GM19238 (cell line): ENCODE measurements at regions not wholly inside any gene's neighbourhood (a gene's known extent, or its start where the extent isn't known, plus 50 kb on each side); places are given as distances from the start of the nearest gene placed in this dataset.

ENCODE experiments used
- DNase-seq: peaks from one replicate; pipeline ENCODE4 v3.0.0; 2011; ENCODE audit warnings: low spot score; ENCODE audit not compliant: insufficient read length

DNA sequence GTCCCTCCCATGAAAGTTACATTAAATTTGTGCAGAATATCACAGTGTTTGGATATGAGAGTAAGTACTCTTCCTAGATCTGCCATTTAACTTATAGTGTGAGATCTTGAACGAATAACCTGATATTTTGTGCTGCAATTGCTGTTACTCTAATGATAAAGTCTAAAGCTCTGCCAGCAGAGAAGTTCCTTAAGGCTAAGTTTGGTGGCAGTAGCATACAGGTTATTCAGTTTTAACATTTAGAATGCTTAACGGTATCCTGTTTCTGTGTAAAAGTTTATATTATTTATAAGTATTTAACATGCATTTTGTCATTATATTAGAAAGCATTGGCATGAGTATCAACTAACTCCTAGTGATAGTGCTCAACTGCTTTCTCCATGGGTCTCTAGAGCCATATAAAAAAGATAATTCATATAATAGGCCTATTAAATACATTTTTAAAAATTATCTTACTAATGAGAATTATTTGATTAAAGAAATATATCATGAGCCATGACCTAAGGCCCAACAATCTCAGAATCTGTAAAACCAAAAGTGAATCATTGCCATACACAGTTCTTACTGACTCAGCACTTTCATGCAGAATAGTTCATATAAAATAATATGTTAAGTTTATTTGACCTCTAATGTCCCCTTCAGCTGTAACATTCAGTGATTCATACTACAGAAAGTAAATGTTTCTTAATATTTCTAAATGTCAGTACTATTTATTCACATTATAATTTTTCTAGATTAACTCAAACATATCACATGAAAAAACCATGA lies 1058.6 kb downstream of the TRHDE start:
- no peak for DNase-seq

DNA sequence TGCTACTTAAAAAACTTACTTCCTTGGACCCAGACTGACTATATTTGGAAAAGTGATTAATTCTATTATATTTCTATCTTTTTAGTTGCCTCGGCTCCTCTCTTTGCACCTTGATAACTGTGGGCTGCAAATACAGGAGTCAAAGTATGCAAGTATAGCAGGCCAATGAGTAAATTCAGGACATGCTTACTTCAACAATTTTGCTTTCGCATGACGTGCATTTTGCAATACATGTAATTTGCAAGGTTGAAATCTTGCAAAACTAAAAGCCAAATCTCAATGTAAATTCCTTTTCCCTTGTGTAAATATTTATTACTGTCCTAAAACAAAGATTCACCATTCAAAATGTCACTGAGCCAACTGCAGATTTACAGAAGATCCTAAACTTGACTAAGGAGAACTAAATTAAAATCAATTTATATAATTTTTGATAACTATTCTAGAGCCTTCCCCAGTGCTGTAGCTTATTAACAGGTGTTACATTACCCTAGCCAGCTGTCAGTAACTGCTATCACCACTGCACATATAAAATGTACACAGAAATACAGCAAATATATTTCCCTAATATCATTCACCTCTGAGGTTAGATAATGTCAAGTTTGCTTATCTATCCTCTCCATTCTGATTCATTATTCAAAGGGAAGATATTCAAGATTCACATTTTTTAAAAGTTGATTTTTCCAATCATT lies 1069.5 kb downstream of the TRHDE start:
- DNase-seq, result no peak

GRCh38 chr12:73342733-73343132 lies 1070.6 kb downstream of the TRHDE start:
- DNase-seq, result no peak

DNA sequence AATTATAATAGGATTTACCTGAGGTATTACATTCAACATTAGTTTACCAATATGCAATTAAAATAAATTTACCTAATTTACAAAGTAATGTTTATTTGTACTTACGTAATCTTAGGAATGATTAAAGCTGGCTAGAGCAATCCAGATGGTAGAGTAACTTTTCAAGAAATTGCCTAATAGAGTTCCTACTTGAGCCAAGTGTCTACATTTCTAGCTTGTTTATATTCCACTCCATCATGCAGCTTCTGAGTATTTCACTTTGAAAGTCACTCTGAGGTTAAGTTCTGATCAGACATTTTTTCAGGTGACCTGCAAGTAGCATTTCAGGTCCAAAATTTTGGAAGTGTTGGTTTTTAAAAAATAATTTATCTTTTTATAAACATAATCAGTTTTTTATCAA lies 1080.7 kb downstream of the TRHDE start:
- DNase-seq, result no peak

- DNase-seq, result no peak
Observed at GRCh38 chr12:73361156-73361863, 1089.1 kb downstream of the TRHDE start.

DNA sequence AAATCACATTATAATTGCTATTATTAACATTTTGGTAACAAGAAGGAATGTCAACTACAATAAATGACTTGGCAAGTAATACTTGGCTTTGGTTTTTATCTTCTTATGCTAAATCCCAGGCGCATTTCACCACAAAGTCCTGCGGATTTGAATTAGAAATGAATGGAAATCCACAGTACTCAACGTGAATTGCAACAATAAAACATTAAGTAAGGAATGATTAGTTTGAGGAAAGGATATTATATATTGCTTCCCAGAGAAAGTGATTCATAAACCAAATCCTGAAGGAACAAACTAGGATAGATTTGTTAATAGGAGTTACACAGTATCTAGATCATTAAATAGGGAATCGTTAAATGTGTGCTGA lies 1089.7 kb downstream of the TRHDE start:
- no peak for DNase-seq

DNA sequence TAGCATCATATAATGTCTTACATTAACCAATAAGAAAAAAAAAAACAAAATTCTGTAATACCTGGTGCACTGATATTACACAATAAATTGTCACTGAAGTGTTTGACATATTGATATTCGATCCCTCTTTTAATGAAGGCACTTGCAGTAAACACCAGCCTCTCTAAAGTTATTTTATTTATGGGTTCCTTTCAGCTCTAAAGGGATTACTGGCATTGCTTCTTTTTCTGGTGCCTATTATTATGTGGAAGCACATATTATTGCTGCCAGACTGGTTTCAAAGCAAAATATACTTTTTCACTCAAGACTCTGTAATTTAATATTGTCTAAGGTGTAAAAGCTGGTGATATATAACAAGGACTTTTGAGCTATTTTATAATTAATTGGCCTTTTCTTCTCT lies 1090.5 kb downstream of the TRHDE start:
- DNase-seq, result no peak

DNA sequence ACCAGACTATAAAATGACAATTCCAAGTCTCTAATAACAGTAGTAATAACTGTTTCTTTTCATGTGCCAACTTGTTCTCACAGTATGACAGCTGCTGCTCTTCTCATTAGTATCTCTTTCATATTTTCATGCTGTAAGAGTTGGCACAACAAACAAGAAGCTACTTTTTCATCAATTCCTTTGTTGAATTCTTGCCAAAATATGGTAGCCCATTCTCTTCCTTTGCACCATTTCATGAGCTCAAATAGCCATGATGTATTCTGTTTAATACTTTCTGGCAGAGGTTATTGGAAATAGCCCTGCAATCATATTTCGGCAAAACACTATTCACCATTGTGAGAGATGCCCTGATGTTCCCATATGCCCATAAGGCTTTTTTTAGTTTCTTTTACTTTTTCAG lies 1100.7 kb downstream of the TRHDE start:
- DNase-seq, result no peak

DNA sequence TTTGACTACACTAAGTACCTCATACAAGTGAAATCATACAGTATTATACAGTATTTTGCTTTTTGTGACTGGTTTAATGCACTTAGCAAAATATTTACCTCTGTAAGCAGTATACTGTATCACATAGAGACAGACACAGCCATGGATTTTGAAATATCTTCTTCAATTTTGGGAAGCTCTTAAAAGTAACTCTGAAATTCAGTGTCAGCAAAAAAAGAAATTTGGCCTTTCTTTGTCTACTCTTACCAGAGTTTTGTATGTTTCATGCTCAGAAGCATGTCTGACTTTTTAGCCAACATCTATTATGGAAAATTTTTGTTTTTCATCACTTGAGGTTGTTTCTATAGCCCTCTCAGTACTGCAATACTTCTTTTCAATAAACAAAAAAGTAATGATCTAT lies 1102.2 kb downstream of the TRHDE start:
- no peak for DNase-seq

DNA sequence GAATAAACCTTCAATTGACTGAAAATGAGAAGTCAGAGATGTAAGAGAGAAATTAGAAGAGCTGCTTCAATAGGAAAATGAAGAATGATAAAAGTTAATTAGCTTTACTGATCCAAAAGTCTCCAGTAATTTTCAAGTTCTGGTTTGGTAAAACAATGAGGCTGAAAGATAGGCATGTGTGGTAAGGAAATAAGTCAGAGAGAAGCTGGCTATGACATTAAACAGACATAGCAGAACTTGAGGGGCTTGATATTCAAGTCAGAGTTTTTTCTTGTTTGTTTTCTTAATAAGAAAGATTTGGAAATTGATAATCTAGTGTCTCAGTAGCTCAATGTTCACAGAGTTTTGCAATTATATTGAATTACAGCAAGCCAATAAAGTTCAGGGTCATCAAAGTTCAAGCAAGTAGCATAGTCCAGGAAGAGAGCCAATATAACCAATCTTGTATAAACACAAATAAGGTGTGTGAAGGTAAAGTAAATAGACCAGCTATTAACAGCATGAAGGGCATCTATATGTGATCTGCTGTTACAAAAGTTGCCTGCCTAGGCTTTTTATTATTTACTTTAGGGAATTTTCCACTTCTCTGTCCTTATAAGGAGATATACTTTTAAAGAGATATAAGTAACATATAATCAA lies 1111.5 kb downstream of the TRHDE start:
- no peak for DNase-seq

DNA sequence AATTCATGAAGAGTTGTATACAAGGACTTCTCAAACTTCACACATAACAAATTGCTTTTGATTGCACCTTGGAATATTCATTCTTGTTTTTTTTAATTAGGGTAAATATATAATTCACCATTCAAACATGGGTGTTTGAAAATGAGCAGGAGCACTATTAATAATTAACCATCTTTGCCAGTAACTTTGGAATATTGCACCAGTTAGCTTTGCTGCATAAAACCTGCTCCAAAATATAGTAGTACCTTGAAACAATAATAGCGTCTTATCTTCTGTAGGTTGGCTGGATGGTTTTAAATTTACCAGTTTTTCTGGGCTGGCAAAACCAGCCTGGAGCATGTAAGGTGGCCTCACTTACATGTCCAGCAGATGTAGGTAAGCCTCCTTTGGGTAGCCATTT lies 1112.4 kb downstream of the TRHDE start:
- DNase-seq, result no peak

DNA sequence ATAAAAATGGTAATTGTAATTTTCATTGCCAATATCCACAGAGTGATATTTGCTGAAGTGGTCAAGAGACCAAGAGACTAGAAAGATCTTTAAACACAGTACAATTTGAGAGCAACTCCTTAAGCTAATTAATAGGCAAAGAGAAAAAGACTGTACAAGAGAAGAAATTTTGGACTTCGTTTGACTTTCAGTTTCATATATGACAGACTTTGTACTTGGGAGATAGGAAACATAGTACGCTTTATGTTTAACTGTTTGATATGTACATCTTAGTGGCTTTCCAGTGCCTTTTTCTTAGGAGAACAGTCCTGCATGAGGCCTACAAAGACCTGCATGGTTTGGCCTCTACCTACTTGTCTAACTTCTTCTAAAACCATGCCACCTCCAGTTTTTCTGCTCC lies 1118.1 kb downstream of the TRHDE start:
- DNase-seq, result no peak

DNA sequence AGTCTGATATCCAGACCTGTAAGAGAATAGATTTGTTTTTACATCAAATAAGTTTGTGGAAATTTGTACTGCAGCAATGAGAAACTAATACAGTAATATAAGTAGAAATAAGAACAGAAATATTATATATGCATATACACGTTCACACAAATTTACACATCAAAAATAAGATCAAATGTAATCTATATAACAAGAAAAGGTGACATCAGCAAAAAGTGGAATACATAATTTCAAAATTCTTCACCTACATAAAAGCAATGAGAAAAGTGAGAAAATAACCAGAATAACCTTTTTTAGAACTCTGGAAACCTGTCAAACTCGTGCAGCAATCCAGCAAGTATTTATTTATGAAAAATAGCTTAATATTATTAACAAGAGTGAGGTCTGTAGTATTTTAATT lies 1124.6 kb upstream of the ATXN7L3B start:
- no peak for DNase-seq

GRCh38 chr12:73413974-73414373 lies 1123.7 kb upstream of the ATXN7L3B start:
- no peak for DNase-seq

GRCh38 chr12:73414926-73415325 lies 1122.7 kb upstream of the ATXN7L3B start:
- DNase-seq, result no peak

- no peak for DNase-seq
Observed at GRCh38 chr12:73418541-73418940, 1119.1 kb upstream of the ATXN7L3B start.

- DNase-seq, result no peak
Observed at GRCh38 chr12:73421832-73422231, 1115.8 kb upstream of the ATXN7L3B start.

DNA sequence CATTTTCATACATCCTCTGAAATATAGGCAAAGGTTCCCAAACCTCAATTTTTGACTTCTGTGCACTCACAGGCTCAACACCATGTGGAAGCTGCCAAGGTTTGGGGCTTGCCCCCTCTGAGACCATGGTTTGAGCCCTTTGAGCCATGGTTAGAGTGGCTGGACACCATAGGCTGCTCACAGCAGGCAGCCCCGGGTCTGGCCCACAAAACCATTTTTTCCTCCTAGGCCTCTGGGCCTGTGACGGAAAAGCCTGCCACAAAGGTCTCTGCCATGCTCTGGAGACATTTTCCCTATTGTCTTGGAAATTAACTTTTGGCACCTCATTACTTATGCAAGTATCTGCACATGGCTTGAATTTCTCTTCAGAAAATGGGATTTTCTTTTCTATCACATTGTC lies 1113.2 kb upstream of the ATXN7L3B start:
- no peak for DNase-seq

GRCh38 chr12:73445658-73446324 lies 1091.8 kb upstream of the ATXN7L3B start:
- no peak for DNase-seq

DNA sequence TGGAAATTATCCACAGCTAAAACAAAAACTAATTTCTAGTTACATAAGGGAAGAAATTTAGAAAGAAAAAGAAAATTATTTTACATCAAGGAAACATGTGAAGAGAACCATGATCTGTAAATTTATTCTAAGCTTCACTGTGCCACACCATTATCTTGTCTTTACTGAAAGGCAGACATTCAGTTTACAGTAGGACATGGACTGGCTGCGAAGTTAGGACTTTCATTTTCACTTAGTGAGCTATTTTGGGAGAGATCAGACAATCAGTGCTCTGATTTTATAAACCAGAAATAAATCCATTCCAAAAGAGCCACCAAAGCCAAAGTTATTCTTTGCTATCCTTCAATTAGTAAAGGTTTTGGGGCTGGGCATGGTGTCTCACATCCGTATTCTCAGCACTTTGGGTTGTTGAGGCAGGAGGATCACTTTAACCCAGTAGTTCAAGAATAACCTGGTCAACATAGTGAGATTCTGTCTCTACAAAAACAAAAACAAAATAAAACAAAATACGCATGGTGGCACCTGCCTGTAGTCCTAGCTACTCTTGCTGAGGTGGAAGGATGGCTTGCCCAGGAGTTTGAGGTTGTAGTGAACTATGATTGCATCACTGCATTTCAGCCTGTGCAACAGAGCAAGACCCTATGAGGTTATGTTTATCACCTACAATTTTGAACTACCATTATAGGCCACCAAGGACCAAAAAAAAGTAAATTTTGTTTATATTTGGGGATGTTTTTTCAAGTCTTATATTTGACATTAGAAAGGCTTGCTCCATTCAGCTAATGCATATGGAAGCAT lies 1084.8 kb upstream of the ATXN7L3B start:
- no peak for DNase-seq

DNA sequence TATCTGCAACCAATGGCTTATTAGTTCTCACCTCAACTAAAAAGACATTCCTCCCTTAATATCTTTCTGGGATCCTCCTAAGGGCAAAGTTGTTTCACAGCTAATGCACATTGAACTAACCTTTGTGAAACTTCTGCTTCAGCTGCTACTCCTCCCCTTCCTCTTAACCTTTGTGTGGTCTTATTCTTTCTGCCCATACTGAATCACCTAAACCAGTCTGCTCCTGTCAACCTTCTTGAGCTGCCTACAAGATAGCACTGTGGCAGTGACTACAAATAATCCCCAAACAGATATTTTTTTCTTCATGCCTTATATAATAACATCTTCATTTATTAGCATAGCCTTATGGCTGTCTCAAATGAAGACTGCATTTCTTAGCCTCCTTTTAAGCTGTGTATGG lies 1077.4 kb upstream of the ATXN7L3B start:
- no peak for DNase-seq
